Ovary (tissue), 3 donors: ENCODE measurements at regions not wholly inside any gene's neighbourhood (a gene's known extent, or its start where the extent isn't known, plus 50 kb on each side); places are given as distances from the start of the nearest gene placed in this dataset.

Experiments
- CTCF ChIP-seq, 3 donors: fragments of 450-650 bp in 2 of 3; fragments of 200-600 bp in 1 of 3; IDR thresholded peaks; one replicate each; pipeline versions ENCODE4 v1.5.1 to v1.8.0; 2016 to 2022; ENCODE audit warnings: antibody characterized with exemption in 3 of 3, mild to moderate bottlenecking in 1 of 3
- EP300 ChIP-seq: sonication (generic); formaldehyde crosslinking; IDR thresholded peaks from one replicate; pipeline ENCODE4 v1.6.1; 2017; ENCODE audit warnings: antibody characterized with exemption
- POLR2A ChIP-seq: fragments of 450-650 bp; IDR thresholded peaks from one replicate; pipeline ENCODE4 v1.6.1; 2017; ENCODE audit warnings: antibody characterized with exemption, mild to moderate bottlenecking, moderate library complexity
- donor health status: DM: no; HTN: no; CAD: no.

GRCh38 chr5:14038341-14038959 is 94.0 kb upstream of the DNAH5 start:
- TF ChIP-seq CTCF (IDR thresholded peaks at IDR 0.05), result no peak
- no peak for TF ChIP-seq EP300
- TF ChIP-seq POLR2A, result no peak
